ENCODE measurements at regions not wholly inside any gene's neighbourhood (a gene's known extent, or its start where the extent isn't known, plus 50 kb on each side); places are given as distances from the start of the nearest gene placed in this dataset.
"Not testable (repeated sequence)": the region's sequence is repeated elsewhere in the genome, so short reads cannot be mapped to it uniquely, and the experiment has no call there.

GRCh38 chr12:25404955-25405354 is 148.1 kb downstream of the LMNTD1 start:
- H3K27ac Mint-ChIP-seq (ENCODE audit: unreplicated experiment), result no peak overlapping the region

GRCh38 chr12:25401547-25402345 is 151.0 kb upstream of the KRAS start:
- H3K4me1 Mint-ChIP-seq (ENCODE audit: low read depth, unreplicated experiment), result no peaks in the 10 kb centered on the region
- peaks cover 18% of the 10 kb centered on the region for H3K36me3 Mint-ChIP-seq (ENCODE audit: unreplicated experiment)

More at GRCh38 chr12:25404955-25405354, 148.1 kb downstream of the LMNTD1 start:
- H3K9me3 Mint-ChIP-seq (ENCODE audit: unreplicated experiment), result peaks cover 3% of the 10 kb centered on the region
- no peak for DNase-seq
- no peaks in the 10 kb centered on the region for H3K4me1 Mint-ChIP-seq (ENCODE audit: low read depth, unreplicated experiment)
- no peak for TF ChIP-seq CTCF (IDR thresholded peaks at IDR 0.05; ENCODE audit: partially characterized antibody, unreplicated experiment)
- peaks cover 3% of the 10 kb centered on the region for H3K27me3 Mint-ChIP-seq (ENCODE audit: unreplicated experiment)
- peaks cover 18% of the 10 kb centered on the region for H3K36me3 Mint-ChIP-seq (ENCODE audit: unreplicated experiment)
- no peak overlapping the region for H3K4me3 Mint-ChIP-seq (ENCODE audit: unreplicated experiment)

GRCh38 chr12:25397001-25397400 is 146.3 kb upstream of the KRAS start:
- no peak for TF ChIP-seq CTCF (IDR thresholded peaks at IDR 0.05; ENCODE audit: partially characterized antibody, unreplicated experiment)
- H3K4me3 Mint-ChIP-seq (ENCODE audit: unreplicated experiment), result no peak overlapping the region
- peaks cover under 1% of the 10 kb centered on the region for H3K9me3 Mint-ChIP-seq (ENCODE audit: unreplicated experiment)
- DNase-seq, result no peak
- no peaks in the 10 kb centered on the region for H3K4me1 Mint-ChIP-seq (ENCODE audit: low read depth, unreplicated experiment)
- peaks cover 11% of the 10 kb centered on the region for H3K36me3 Mint-ChIP-seq (ENCODE audit: unreplicated experiment)
- no peak overlapping the region for H3K27ac Mint-ChIP-seq (ENCODE audit: unreplicated experiment)
- H3K27me3 Mint-ChIP-seq (ENCODE audit: unreplicated experiment), result peaks cover 3% of the 10 kb centered on the region

More at GRCh38 chr12:25401547-25402345, 151.0 kb upstream of the KRAS start:
- Mint-ChIP-seq H3K9me3 (ENCODE audit: unreplicated experiment) (peaks cover 3% of the 10 kb centered on the region), H3K4me3 (ENCODE audit: unreplicated experiment) (no peak overlapping the region), H3K27me3 (ENCODE audit: unreplicated experiment) (peaks cover 3% of the 10 kb centered on the region), H3K27ac (ENCODE audit: unreplicated experiment) (no peak overlapping the region)
- no peak for TF ChIP-seq CTCF (IDR thresholded peaks at IDR 0.05; ENCODE audit: partially characterized antibody, unreplicated experiment)
- DNase-seq, result no peak

- no peak for TF ChIP-seq CTCF (IDR thresholded peaks at IDR 0.05; ENCODE audit: partially characterized antibody, unreplicated experiment)
- Mint-ChIP-seq H3K4me1 (ENCODE audit: low read depth, unreplicated experiment) (no peaks in the 10 kb centered on the region), H3K4me3 (ENCODE audit: unreplicated experiment) (no peak overlapping the region), H3K27me3 (ENCODE audit: unreplicated experiment) (peaks cover 3% of the 10 kb centered on the region), H3K9me3 (ENCODE audit: unreplicated experiment) (peaks cover 1% of the 10 kb centered on the region), H3K27ac (ENCODE audit: unreplicated experiment) (no peak overlapping the region), H3K36me3 (ENCODE audit: unreplicated experiment) (no peaks in the 10 kb centered on the region)
- DNase-seq, result no peak
Measured at GRCh38 chr12:25395227-25395626, 144.5 kb upstream of the KRAS start.

- not testable (repeated sequence) for DNase-seq; H3K4me3 Mint-ChIP-seq (ENCODE audit: unreplicated experiment); H3K36me3 Mint-ChIP-seq (ENCODE audit: unreplicated experiment); H3K4me1 Mint-ChIP-seq (ENCODE audit: low read depth, unreplicated experiment); H3K27ac Mint-ChIP-seq (ENCODE audit: unreplicated experiment); H3K9me3 Mint-ChIP-seq (ENCODE audit: unreplicated experiment); H3K27me3 Mint-ChIP-seq (ENCODE audit: unreplicated experiment)
Measured at GRCh38 chr12:25394775-25395174, 144.0 kb upstream of the KRAS start.
